ENCODE measurements at regions not wholly inside any gene's neighbourhood (a gene's known extent, or its start where the extent isn't known, plus 50 kb on each side); places are given as distances from the start of the nearest gene placed in this dataset.

- H3K4me3 ChIP-seq (ENCODE audit: low read length): no peak overlapping the region
- no peak for DNase-seq (ENCODE audit: low read depth)
- TF ChIP-seq CTCF (IDR thresholded peaks at IDR 0.05; ENCODE audit: insufficient read depth, low read depth, low read length, missing control alignments): no peak
These were observed 576.8 kb upstream of the SMIM31 start for GRCh38 chr4:164177153-164177552.

GRCh38 chr4:164177753-164178152 lies 576.2 kb upstream of the SMIM31 start:
- DNase-seq (ENCODE audit: low read depth): no peak
- no peak for TF ChIP-seq CTCF (IDR thresholded peaks at IDR 0.05; ENCODE audit: insufficient read depth, low read depth, low read length, missing control alignments)
- no peak overlapping the region for H3K4me3 ChIP-seq (ENCODE audit: low read length)

GRCh38 chr4:164188236-164188635 lies 565.7 kb upstream of the SMIM31 start:
- no peak for DNase-seq (ENCODE audit: low read depth)
- no peak overlapping the region for H3K4me3 ChIP-seq (ENCODE audit: low read length)
- no peak for TF ChIP-seq CTCF (IDR thresholded peaks at IDR 0.05; ENCODE audit: insufficient read depth, low read depth, low read length, missing control alignments)

GRCh38 chr4:164192844-164193243 lies 561.1 kb upstream of the SMIM31 start:
- no peak overlapping the region for H3K4me3 ChIP-seq (ENCODE audit: low read length)
- no peak for TF ChIP-seq CTCF (IDR thresholded peaks at IDR 0.05; ENCODE audit: insufficient read depth, low read depth, low read length, missing control alignments)
- DNase-seq (ENCODE audit: low read depth): no peak

- no peak for DNase-seq (ENCODE audit: low read depth)
- no peak overlapping the region for H3K4me3 ChIP-seq (ENCODE audit: low read length)
- no peak for TF ChIP-seq CTCF (IDR thresholded peaks at IDR 0.05; ENCODE audit: insufficient read depth, low read depth, low read length, missing control alignments)
These were observed 560.3 kb upstream of the SMIM31 start for GRCh38 chr4:164193676-164194075.

- no peak for TF ChIP-seq CTCF (IDR thresholded peaks at IDR 0.05; ENCODE audit: insufficient read depth, low read depth, low read length, missing control alignments)
- no peak overlapping the region for H3K4me3 ChIP-seq (ENCODE audit: low read length)
- DNase-seq (ENCODE audit: low read depth): no peak
These were observed 556.4 kb upstream of the SMIM31 start for GRCh38 chr4:164197556-164197955.

GRCh38 chr4:164203476-164203875 lies 550.5 kb upstream of the SMIM31 start:
- no peak for DNase-seq (ENCODE audit: low read depth)
- TF ChIP-seq CTCF (IDR thresholded peaks at IDR 0.05; ENCODE audit: insufficient read depth, low read depth, low read length, missing control alignments): no peak
- H3K4me3 ChIP-seq (ENCODE audit: low read length): no peak overlapping the region
